ENCODE measurements at regions not wholly inside any gene's neighbourhood (a gene's known extent, or its start where the extent isn't known, plus 50 kb on each side); places are given as distances from the start of the nearest gene placed in this dataset.
A peak's percentile ranks its signal among the peaks of the same experiment; 100 is the strongest.

DNA sequence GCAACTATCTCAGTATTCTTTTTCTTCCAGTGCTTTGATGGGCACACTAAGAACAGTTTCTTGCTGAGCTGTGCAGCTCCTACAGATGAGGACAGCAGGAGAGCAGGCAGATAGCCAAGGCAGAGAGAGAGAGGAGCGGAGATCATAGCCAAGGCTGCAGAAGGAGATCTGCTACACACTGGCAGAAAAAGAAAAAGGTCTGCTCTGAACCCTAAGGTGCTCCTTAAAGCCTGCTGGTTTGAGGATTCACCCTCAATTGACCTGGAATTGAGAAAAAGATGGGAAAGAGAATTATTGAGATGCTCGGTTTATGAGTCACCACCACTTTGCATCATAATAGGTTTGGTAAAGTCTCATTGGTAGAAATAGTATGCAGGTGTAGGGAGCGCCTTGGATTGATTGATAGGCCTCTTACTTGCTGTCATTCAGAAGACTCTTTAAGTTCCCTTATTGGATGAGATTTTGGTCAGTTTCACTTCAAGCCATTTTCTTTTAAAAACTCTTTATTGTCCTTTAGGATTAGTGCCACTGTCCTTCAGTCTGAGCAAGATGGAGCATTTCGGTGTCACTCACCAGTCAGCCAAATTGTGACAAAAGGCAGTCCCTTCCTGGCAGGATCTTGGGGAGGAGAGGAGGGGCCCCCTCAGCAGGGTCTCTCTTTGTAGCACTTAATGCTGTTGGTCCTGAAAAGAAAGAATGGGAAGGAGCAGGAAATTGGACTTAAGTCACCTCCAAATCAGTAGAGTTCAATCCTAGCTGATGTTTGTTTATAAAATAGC, 685.0 kb downstream of the ADGRL2 start:
- H3K9me3 ChIP-seq (ENCODE audit: control insufficient read depth, insufficient read depth, low read length): no peaks in the 10 kb centered on the region
- peak overlapping the region; percentile 28 for H3K9ac ChIP-seq (ENCODE audit: low read depth, low read length)
- H3K36me3 ChIP-seq (ENCODE audit: insufficient read depth, low read length): no peaks in the 10 kb centered on the region
- peaks cover 25% of the 10 kb centered on the region for H3K4me1 ChIP-seq (ENCODE audit: insufficient read depth, low read length)

DNA sequence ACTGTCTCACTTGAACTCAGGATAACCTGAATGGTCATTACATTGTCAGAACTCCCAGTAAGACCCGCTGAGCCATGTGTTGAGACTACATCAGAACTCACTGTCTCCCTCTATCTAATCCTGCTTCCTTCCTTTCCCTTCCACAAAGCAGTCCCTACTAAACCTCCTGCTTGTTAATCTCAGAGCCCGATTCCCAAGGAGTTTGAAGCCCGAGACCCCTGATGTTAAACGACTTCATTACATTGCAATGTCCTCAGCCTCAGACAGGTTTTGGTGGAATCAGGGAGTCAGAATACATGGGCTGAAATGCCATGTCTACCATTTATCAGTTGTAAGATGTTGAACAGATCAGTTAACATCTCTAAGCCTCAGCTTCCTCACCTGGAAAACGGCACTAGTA, 682.4 kb downstream of the ADGRL2 start:
- no peak overlapping the region for H3K9ac ChIP-seq (ENCODE audit: low read depth, low read length)
- peaks cover 25% of the 10 kb centered on the region for H3K4me1 ChIP-seq (ENCODE audit: insufficient read depth, low read length)
- H3K9me3 ChIP-seq (ENCODE audit: control insufficient read depth, insufficient read depth, low read length): no peaks in the 10 kb centered on the region
- H3K36me3 ChIP-seq (ENCODE audit: insufficient read depth, low read length): no peaks in the 10 kb centered on the region

GRCh38 chr1:82478916-82479315, 678.2 kb downstream of the ADGRL2 start:
- peaks cover 5% of the 10 kb centered on the region; the same call in 1 of the 2 replicates for H3K9me3 ChIP-seq (ENCODE audit: control insufficient read depth, insufficient read depth, low read length)
- no peak overlapping the region for H3K9ac ChIP-seq (ENCODE audit: low read depth, low read length)
- no peaks in the 10 kb centered on the region for H3K36me3 ChIP-seq (ENCODE audit: insufficient read depth, low read length)

GRCh38 chr1:82472489-82473131, 671.9 kb downstream of the ADGRL2 start:
- peaks cover 5% of the 10 kb centered on the region; the same call in 1 of the 2 replicates for H3K9me3 ChIP-seq (ENCODE audit: control insufficient read depth, insufficient read depth, low read length)
- no peaks in the 10 kb centered on the region for H3K4me1 ChIP-seq (ENCODE audit: insufficient read depth, low read length)
- no peaks in the 10 kb centered on the region for H3K36me3 ChIP-seq (ENCODE audit: insufficient read depth, low read length)
- H3K9ac ChIP-seq (ENCODE audit: low read depth, low read length): no peak overlapping the region

More at GRCh38 chr1:82478916-82479315, 678.2 kb downstream of the ADGRL2 start:
- H3K4me1 ChIP-seq (ENCODE audit: insufficient read depth, low read length): no peaks in the 10 kb centered on the region

- Histone ChIP-seq H3K9me3 (ENCODE audit: control insufficient read depth, insufficient read depth, low read length) (no peaks in the 10 kb centered on the region), H3K9ac (ENCODE audit: low read depth, low read length) (no peak overlapping the region), H3K4me1 (ENCODE audit: insufficient read depth, low read length) (no peaks in the 10 kb centered on the region; the same call in 1 of the 2 replicates), H3K36me3 (ENCODE audit: insufficient read depth, low read length) (no peaks in the 10 kb centered on the region)
Observed at GRCh38 chr1:82466891-82467290, 666.2 kb downstream of the ADGRL2 start.

- no peaks in the 10 kb centered on the region; the same call in 1 of the 2 replicates for H3K4me1 ChIP-seq (ENCODE audit: insufficient read depth, low read length)
- H3K9ac ChIP-seq (ENCODE audit: low read depth, low read length): no peak overlapping the region
- H3K9me3 ChIP-seq (ENCODE audit: control insufficient read depth, insufficient read depth, low read length): no peaks in the 10 kb centered on the region
- H3K36me3 ChIP-seq (ENCODE audit: insufficient read depth, low read length): no peaks in the 10 kb centered on the region
Observed at GRCh38 chr1:82466416-82466815, 665.7 kb downstream of the ADGRL2 start.

- H3K9me3 ChIP-seq (ENCODE audit: control insufficient read depth, insufficient read depth, low read length): no peaks in the 10 kb centered on the region
- no peak overlapping the region for H3K9ac ChIP-seq (ENCODE audit: low read depth, low read length)
- H3K36me3 ChIP-seq (ENCODE audit: insufficient read depth, low read length): no peaks in the 10 kb centered on the region
- no peaks in the 10 kb centered on the region; the same call in 1 of the 2 replicates for H3K4me1 ChIP-seq (ENCODE audit: insufficient read depth, low read length)
Observed at GRCh38 chr1:82465024-82465423, 664.3 kb downstream of the ADGRL2 start.

GRCh38 chr1:82464362-82465001, 663.7 kb downstream of the ADGRL2 start:
- Histone ChIP-seq H3K9me3 (ENCODE audit: control insufficient read depth, insufficient read depth, low read length) (no peaks in the 10 kb centered on the region), H3K9ac (ENCODE audit: low read depth, low read length) (no peak overlapping the region)

DNA sequence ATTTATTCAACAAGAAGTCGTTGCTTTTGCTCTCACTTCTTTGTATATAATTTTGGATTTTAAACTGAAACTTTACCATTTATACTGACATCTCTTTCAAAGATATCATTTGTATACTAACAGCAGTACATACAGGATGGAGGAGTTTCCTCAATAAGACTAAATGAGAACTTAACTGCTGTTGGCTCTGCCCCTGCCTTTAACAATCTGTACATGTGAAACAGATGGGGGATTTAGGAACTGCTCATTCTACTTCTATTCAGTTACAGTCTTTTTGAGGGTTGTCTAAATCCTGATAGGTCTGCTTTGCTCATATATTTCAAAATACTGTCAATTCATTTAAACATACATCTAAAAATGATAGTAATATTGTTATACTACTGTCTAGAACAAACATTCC, 663.2 kb downstream of the ADGRL2 start:
- Histone ChIP-seq H3K9ac (ENCODE audit: low read depth, low read length) (no peak overlapping the region), H3K9me3 (ENCODE audit: control insufficient read depth, insufficient read depth, low read length) (no peaks in the 10 kb centered on the region), H3K4me1 (ENCODE audit: insufficient read depth, low read length) (no peaks in the 10 kb centered on the region; the same call in 1 of the 2 replicates), H3K36me3 (ENCODE audit: insufficient read depth, low read length) (no peaks in the 10 kb centered on the region)

More at GRCh38 chr1:82464362-82465001, 663.7 kb downstream of the ADGRL2 start:
- Histone ChIP-seq H3K4me1 (ENCODE audit: insufficient read depth, low read length) (no peaks in the 10 kb centered on the region; the same call in 1 of the 2 replicates), H3K36me3 (ENCODE audit: insufficient read depth, low read length) (no peaks in the 10 kb centered on the region)

DNA sequence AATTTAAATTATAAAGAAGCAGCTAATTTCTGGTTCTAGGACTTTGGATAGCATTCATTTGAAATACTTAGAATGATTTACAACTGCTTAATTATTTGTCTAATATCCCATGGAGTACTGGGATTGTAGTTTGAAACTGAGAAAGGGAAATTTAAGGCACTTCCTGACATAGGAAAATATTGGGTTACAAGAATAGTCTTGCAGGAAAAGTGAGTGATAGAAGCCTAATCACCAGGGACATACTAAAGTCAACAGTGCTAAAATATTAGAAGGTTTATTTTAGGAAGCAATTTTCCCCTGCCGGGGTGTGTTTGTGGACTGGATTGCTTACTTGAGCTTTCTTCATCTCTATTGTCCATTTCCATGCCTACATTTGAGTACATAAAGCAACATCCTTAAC, 661.6 kb downstream of the ADGRL2 start:
- H3K36me3 ChIP-seq (ENCODE audit: insufficient read depth, low read length): no peaks in the 10 kb centered on the region
- no peaks in the 10 kb centered on the region for H3K9me3 ChIP-seq (ENCODE audit: control insufficient read depth, insufficient read depth, low read length)
- H3K9ac ChIP-seq (ENCODE audit: low read depth, low read length): no peak overlapping the region
- H3K4me1 ChIP-seq (ENCODE audit: insufficient read depth, low read length): no peaks in the 10 kb centered on the region; the same call in 1 of the 2 replicates

DNA sequence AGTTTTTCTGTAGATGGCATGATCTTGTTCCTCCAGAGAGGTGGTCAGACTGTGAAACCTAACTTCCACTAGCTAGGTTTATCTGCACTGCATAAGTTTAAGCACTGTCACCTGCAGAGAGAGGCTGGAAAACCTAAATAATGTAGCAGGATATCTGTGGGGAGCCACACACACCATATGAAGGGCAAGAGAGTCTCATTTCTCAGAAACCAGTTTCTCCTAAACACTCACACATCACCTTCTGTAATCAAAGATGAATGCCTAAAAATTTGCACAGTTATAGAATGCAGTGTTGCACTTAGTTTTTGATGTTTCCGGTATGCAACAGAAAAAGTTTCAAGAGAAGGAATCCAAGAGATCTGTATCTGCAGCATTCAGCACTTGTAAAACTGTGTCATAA, 654.6 kb downstream of the ADGRL2 start:
- H3K36me3 ChIP-seq (ENCODE audit: insufficient read depth, low read length): no peaks in the 10 kb centered on the region
- H3K9ac ChIP-seq (ENCODE audit: low read depth, low read length): no peak overlapping the region
- H3K9me3 ChIP-seq (ENCODE audit: control insufficient read depth, insufficient read depth, low read length): peaks cover 2% of the 10 kb centered on the region; the same call in 1 of the 2 replicates
- H3K4me1 ChIP-seq (ENCODE audit: insufficient read depth, low read length): no peaks in the 10 kb centered on the region

DNA sequence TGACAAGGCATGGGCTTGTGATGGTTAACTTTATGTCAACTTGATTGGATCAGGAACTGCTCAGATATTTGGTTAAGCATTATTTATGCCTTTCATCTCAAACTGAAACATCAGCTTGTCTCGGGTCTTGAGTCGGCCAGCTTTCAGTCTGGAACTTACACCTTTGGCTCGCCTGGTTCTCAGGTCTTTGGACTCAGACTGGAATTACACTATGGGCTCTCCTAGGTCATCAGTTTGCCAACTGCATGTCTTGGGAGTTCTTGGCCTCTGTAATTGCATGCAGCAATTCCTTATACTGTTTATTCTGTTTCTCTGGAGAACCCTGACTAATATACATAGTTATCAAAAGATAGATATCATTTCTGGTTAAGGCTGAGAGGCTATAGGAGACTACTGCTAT, 653.7 kb downstream of the ADGRL2 start:
- H3K4me1 ChIP-seq (ENCODE audit: insufficient read depth, low read length): no peaks in the 10 kb centered on the region
- no peaks in the 10 kb centered on the region for H3K36me3 ChIP-seq (ENCODE audit: insufficient read depth, low read length)
- no peak overlapping the region for H3K9ac ChIP-seq (ENCODE audit: low read depth, low read length)
- H3K9me3 ChIP-seq (ENCODE audit: control insufficient read depth, insufficient read depth, low read length): peaks cover 2% of the 10 kb centered on the region; the same call in 1 of the 2 replicates

- Histone ChIP-seq H3K36me3 (ENCODE audit: insufficient read depth, low read length) (no peaks in the 10 kb centered on the region), H3K9ac (ENCODE audit: low read depth, low read length) (no peak overlapping the region), H3K9me3 (ENCODE audit: control insufficient read depth, insufficient read depth, low read length) (peaks cover 2% of the 10 kb centered on the region; the same call in 1 of the 2 replicates), H3K4me1 (ENCODE audit: insufficient read depth, low read length) (no peaks in the 10 kb centered on the region)
Observed at GRCh38 chr1:82453511-82454185, 652.9 kb downstream of the ADGRL2 start.

- no peaks in the 10 kb centered on the region for H3K4me1 ChIP-seq (ENCODE audit: insufficient read depth, low read length)
- no peaks in the 10 kb centered on the region for H3K36me3 ChIP-seq (ENCODE audit: insufficient read depth, low read length)
- no peak overlapping the region for H3K9ac ChIP-seq (ENCODE audit: low read depth, low read length)
- H3K9me3 ChIP-seq (ENCODE audit: control insufficient read depth, insufficient read depth, low read length): peaks cover 2% of the 10 kb centered on the region; the same call in 1 of the 2 replicates
Observed at GRCh38 chr1:82452096-82452495, 651.4 kb downstream of the ADGRL2 start.

All from ES-I3 (cell line).